GM18502 (cell line): ENCODE measurements at regions not wholly inside any gene's neighbourhood (a gene's known extent, or its start where the extent isn't known, plus 50 kb on each side); places are given as distances from the start of the nearest gene placed in this dataset.
"Not testable (repeated sequence)": the region's sequence is repeated elsewhere in the genome, so short reads cannot be mapped to it uniquely, and the experiment has no call there.

Experiments used
- ATAC-seq: cut with Tn5 transposase; IDR thresholded peaks from one replicate; pipeline ENCODE4 v1.9.1; 2021; ENCODE audit warnings: mild to moderate bottlenecking; ENCODE audit not compliant: unreplicated experiment, poor library complexity

- ATAC-seq = no peak
These were observed 375.1 kb downstream of the BUD13 start for GRCh38 chr11:116397602-116398084.

- no peak for ATAC-seq
These were observed 376.5 kb downstream of the BUD13 start for GRCh38 chr11:116396331-116396730.

- no peak for ATAC-seq
These were observed 378.8 kb downstream of the BUD13 start for GRCh38 chr11:116394022-116394421.

GRCh38 chr11:116390963-116391362 lies 381.8 kb downstream of the BUD13 start:
- ATAC-seq = no peak

GRCh38 chr11:116388146-116388545 lies 384.6 kb downstream of the BUD13 start:
- ATAC-seq = no peak

GRCh38 chr11:116387641-116388040 lies 385.1 kb downstream of the BUD13 start:
- ATAC-seq = no peak

GRCh38 chr11:116386118-116386699 lies 386.6 kb downstream of the BUD13 start:
- no peak for ATAC-seq

- ATAC-seq = no peak
These were observed 387.9 kb downstream of the BUD13 start for GRCh38 chr11:116384876-116385275.

- ATAC-seq = no peak
These were observed 388.4 kb downstream of the BUD13 start for GRCh38 chr11:116384407-116384806.

GRCh38 chr11:116379185-116379828 lies 393.5 kb downstream of the BUD13 start:
- ATAC-seq = no peak

- ATAC-seq = no peak
These were observed 396.2 kb downstream of the BUD13 start for GRCh38 chr11:116376547-116376946.

- no peak for ATAC-seq
These were observed 396.7 kb downstream of the BUD13 start for GRCh38 chr11:116376054-116376453.

- no peak for ATAC-seq
These were observed 397.6 kb downstream of the BUD13 start for GRCh38 chr11:116375221-116375620.

- ATAC-seq = no peak
These were observed 398.7 kb downstream of the BUD13 start for GRCh38 chr11:116374085-116374484.

- no peak for ATAC-seq
These were observed 399.5 kb downstream of the BUD13 start for GRCh38 chr11:116373104-116373944.

- no peak for ATAC-seq
These were observed 401.6 kb downstream of the BUD13 start for GRCh38 chr11:116371146-116371545.

- no peak for ATAC-seq
These were observed 404.0 kb downstream of the BUD13 start for GRCh38 chr11:116368784-116369183.

GRCh38 chr11:116366980-116367645 lies 405.7 kb downstream of the BUD13 start:
- no peak for ATAC-seq

GRCh38 chr11:116366451-116366850 lies 406.3 kb downstream of the BUD13 start:
- ATAC-seq = no peak

- ATAC-seq = not testable (repeated sequence)
These were observed 407.9 kb downstream of the BUD13 start for GRCh38 chr11:116364925-116365324.

- ATAC-seq = no peak
These were observed 408.4 kb downstream of the BUD13 start for GRCh38 chr11:116364348-116364747.
